ENCODE measurements at regions not wholly inside any gene's neighbourhood (a gene's known extent, or its start where the extent isn't known, plus 50 kb on each side); places are given as distances from the start of the nearest gene placed in this dataset.
"Not testable (repeated sequence)": the region's sequence is repeated elsewhere in the genome, so short reads cannot be mapped to it uniquely, and the experiment has no call there.

DNA sequence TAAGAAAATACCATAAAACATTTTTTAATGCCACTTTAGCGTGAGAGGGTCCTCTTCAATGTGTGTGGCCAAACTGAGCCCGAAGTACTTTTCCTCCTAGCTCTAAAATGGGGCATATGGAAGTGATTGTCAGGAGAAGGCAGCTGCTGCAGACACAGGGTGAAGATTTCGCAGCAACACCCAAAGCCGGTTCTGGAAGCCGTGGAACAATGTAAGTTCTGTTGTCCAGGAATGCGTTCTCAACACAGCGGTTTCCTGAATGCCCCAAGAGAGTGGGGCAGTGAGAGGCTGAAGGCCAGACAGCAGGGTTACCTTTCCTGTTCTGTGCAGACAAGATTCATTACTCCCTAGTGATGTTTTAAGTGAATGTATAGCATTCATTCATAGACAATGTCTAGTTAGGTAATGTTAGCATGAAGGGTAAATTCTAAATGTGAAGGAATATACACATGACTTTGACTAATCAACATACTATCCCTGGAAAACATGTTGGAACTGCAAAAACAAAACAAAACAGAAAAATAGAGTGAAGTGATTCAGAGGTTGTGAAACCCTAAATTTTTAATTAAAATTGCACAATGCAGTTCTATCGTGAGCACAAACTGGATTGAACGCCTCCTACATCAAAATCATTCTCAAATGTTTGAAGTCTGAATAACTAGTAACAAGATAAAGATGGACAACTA lies 197.0 kb upstream of the SEMA6A start:
- DNase-seq (ENCODE audit: low read depth in 2 of 3, low spot score in 1 of 3), result no peak

DNA sequence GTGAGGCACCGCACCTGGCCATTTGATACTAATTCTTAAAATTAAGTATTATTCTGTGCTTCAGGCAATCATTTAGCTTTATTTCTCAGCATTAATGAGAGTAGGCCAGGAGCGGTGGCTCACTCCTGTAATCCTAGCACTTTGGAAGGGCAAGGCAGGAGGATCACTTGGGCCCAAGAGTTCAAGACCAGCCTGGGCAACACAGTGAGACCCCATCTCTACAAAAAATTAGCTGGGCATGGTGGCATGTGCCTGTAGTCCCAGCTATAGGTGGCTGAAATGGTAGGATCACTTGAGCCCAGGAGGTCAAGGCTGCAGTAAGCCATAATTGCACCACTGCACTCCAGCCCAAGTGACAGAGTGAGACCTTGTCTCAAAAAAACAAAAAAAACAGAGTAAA lies 195.3 kb upstream of the SEMA6A start:
- DNase-seq (ENCODE audit: low read depth in 2 of 3, low spot score in 1 of 3), result not testable (repeated sequence)

DNA sequence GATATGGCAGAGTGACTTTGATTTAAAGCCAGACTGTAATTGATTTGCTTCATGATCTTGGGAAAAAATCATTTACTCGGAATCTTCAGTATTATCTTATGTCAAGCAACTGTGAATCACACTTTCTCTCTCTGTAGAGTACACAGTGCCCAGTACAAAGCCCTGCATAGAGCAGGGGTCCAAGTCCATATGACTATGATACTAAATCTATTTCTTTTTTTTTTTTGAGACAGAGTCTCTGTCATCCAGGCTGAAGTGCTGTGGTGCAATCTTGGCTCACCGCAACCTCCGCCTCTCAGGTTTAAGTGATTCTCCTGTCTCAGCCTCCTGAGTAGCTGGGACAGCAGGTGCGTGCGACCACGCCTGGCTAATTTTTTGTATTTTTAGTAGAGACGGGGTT lies 194.8 kb upstream of the SEMA6A start:
- no peak for DNase-seq (ENCODE audit: low read depth in 2 of 3, low spot score in 1 of 3)

DNA sequence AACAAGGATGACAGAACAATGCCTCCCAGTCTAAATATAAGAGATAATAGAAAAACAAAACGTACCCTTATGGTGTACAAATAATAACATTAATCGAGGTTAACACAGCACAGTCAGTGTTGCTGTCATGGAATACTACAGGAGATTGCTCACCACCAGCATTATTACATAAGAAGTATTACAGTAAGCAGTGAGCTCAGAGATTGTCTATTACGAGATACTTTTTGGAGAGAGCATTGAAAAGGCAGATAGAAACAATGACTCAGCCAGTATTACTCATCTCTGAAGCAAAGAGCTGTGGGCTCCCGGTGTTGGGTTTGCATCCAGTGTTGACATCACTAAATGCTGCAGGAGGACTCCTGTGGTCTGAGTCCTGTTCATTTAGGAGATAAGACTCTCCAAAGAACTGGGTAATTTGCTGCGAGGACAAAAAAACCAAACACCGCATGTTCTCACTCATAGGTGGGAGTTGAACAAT lies 191.9 kb upstream of the SEMA6A start:
- DNase-seq (ENCODE audit: low read depth in 2 of 3, low spot score in 1 of 3), result no peak

DNA sequence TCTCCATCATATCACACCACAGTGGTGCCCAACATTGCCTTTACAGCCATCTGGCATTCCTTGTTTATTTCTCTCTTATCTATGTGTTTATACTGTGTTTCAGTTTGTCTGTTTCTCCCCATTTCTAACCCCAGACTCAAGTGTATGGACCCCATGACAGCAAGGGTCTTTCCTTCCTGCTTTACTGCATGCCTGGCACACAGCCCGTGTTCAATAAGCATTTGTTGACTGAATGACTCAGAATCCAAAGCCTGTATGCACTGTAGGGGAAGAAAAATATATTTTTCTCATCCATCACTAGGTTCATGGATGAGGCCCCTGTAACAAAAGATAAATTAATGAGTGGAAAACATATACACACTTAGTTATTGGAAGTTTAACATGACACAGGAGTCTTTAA lies 190.8 kb upstream of the SEMA6A start:
- no peak for DNase-seq (ENCODE audit: low read depth in 2 of 3, low spot score in 1 of 3)

DNA sequence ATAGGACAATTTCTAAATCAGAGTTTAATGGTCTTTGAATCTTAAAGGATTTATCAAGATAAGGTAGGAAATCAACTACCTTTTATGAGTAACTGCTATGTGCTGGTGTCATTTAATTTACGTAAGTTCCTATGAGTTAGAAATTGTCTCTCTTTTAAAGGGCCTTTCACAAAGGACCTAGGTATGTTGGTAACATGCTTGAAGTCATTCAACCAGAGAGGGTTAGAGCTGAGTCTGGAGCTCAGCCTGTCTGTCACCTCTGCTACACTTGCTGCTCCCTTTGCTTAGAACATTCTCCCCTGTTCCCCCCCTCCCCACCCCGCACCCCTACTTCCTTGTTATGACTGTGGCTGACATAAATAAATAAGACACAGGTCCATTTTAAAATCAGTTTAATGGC lies 190.3 kb upstream of the SEMA6A start:
- DNase-seq (ENCODE audit: low read depth in 2 of 3, low spot score in 1 of 3), result no peak

DNA sequence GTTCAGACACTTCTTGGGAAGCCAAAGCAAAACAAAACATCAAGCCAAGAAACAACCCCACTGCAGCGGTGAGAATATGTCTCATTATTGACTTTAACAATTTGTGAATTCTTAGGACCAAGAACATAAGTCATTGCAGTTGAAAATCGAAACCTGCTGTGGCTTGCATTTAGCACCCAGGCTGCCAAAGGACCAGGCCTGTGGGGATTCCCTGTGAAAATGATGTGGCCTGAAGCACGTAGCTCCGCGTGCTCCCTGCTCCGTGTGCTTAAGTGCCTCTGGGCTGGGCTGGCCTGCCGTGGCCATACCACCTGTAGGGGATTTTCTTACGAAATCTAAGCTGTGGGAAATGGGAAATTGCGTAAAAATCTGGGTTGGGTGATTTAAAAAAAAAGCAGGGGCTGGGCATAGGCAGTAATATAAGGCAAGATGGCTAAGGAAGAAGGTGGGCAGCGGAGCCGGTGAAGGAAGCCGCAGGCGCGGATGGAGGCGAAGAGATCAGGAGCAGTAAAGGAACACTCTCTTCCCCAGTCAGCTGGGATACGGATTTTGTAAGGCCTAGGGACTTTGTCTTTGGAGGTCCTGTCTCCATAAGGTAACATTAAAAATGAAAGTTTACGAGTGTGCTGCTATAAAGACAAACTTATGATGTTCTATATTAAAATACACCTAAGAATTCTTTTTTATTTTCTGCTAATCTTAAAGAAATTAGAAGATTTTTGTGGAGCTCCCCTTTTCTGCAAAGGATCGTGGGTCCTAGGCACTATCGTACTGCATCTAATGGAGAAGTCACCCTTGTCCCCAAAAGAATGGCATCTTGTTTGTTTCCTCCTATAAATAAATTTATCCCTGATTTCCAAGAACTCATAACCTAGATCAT lies 189.6 kb upstream of the SEMA6A start:
- DNase-seq (ENCODE audit: low read depth in 2 of 3, low spot score in 1 of 3), result no peak

DNA sequence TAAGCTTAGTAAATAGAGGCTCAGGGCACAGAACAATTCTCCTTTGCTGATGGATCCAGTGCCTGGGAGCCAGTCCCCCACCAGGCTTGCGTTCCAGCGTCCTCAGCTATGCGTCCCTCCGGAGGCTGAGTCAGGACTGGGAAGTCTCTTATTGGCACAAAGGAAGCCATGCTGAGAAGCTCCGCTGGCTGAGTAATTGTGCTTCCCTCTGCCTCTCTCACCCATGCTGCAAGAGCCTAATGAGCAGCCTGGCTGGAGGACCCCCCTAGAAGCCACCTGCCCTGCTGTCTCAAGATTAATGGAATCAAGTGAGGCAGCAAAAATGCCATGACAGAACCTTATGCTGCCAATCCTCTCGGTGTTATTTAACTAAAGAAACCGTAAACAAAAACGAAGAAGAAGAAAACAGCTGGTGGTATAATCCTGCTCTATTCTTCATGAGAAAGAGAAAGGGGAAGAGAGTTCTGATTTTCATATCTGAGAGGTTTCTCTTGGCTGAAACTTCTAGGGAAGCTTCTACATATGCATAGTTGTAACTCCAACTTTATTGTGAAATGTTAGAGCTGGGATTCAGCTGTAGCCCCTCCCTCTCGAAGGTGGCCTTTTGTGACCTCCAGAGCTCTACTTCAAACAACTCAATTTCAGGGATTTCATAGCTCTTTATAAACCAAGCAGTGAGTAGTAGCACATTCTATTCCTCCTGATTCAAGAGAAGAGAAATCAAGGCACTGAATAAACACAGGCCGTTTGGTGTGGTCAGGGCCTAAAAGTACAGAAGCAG lies 185.4 kb upstream of the SEMA6A start:
- no peak for DNase-seq (ENCODE audit: low read depth in 2 of 3, low spot score in 1 of 3)

DNA sequence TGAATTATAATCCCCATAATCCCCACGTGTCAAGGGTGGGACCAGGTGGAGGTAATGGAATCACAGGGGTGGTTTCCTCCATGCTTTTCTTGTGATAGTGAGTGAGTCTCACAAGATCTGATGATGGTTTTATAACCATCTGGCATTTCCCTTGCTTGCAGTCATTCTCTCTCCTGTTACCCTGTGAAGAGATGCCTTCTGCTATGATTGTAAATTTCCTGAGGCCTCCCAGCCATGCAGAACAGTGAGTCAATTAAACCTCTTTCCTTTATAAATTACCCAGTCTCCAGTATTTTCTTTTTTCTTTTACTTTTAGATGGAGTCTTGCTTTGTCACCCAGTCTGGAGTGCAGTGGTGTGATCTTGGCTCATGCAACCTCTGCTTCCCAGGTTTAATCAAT lies 182.7 kb upstream of the SEMA6A start:
- DNase-seq (ENCODE audit: low read depth in 2 of 3, low spot score in 1 of 3), result no peak

DNA sequence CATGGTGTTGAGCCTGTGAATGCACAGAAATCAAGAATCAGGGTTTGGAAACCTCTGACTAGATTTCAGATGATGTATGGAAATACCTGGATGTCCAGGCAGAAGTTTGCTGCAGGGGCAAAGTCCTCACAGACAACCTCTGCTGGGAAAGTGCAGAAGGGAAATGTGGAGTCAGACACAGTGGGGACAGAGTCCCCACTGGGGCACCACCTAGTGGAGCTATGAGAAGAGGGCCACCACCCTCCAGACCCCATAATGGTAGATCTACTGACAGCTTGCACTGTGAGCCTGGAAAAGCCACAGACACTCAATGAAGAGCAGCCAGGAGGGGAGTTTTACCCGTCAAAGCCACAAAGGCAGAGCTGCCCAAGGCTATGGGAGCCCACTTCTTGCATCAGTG lies 181.9 kb upstream of the SEMA6A start:
- DNase-seq (ENCODE audit: low read depth in 2 of 3, low spot score in 1 of 3), result no peak

DNA sequence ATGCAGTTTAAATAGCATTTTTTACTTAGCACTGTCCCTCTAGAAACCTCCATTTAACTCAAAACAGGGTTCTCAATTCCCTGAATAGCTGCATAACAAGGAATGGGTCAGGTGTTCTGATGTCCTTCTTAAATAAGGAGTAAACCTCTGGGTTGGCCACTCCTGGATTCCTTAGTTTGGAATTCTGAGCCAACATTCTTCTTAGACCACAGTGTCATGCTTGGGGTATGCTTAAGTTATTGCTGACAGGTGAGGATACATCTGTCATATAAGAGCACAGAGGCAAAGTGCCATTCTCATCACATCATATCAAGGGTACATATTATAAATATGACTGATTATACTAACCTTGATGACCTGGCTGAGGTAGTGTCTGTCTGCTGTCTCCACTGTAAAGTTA lies 179.9 kb upstream of the SEMA6A start:
- DNase-seq (ENCODE audit: low read depth in 2 of 3, low spot score in 1 of 3), result no peak

DNA sequence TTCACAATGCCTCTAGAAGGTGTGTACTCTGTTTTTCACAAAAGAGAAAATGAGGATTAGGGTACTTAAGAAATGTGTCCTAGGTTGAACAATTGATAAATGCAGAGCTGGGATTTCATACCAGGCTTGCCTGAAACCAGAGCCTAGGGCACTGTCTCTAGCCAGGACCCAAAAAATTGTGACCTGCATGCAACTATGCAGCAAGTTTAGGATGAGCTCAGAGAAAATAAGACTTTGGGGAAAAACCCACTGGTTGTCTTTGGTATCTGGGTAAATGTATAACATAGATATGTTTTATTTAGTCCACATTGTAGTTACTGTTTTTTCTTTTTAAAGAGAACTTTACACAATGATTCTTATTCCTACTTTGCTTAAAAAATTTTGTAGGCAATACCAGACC lies 177.1 kb upstream of the SEMA6A start:
- DNase-seq (ENCODE audit: low read depth in 2 of 3, low spot score in 1 of 3), result no peak

DNA sequence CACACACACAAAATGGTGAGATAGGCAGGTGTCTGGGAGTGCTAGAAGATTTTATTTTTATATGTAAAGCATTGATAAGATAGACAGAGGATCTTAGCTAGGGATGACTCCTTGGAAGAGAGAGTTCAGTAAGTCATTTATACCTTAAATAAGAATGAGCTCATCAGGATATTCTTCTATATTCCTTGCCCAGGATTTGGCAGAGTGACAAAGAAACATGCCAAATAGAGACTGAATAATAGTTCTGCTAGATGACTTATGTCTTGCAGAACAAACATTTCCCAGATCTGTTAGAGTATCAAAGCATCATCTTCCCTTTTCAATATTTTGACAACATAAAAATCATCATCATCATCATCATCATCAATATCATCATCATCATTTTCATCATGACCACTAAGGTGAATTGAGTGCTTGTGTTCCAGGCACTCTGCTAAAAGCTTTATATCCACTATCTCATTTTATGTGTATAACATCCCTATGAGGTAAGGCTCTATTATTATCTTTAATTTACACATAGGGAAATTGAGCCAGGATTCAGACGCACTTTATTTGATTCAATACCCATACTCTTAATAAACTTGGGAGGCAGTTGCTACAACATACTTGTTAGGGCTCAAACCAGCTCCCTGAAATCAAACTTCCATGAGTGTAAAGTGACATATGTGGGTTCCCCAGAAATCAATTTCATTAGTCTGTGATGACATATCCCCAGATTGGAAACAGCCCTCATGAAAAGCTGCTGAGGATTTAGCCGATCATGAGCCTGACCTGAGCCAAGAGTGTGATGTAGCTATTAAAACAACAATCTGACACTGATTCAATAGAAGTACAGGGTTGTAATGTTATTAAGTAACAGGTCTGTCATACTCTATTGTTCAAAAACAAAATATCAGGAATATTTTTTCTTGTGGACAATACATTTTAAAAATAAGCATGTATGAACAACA lies 176.3 kb upstream of the SEMA6A start:
- no peak for DNase-seq (ENCODE audit: low read depth in 2 of 3, low spot score in 1 of 3)

DNA sequence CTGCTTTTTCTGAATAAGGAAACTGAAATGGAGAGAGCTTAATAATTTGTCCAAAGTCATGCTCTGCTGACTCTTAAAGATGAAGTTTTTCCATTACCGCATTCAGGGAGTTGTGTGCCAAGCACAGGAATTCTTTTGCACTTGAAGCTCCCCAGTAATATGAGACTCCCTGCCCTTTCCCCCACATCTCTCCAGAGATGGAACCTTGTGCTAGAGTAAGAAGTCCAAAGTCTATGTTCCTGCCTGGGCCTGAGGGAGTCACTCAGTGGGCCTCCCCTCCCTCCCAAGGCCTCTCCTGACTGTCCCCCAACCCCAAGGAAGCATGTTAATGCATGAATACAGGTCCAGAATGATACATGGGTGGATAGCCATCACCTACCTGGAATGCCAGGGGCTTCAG lies 173.3 kb upstream of the SEMA6A start:
- DNase-seq (ENCODE audit: low read depth in 2 of 3, low spot score in 1 of 3), result no peak

DNA sequence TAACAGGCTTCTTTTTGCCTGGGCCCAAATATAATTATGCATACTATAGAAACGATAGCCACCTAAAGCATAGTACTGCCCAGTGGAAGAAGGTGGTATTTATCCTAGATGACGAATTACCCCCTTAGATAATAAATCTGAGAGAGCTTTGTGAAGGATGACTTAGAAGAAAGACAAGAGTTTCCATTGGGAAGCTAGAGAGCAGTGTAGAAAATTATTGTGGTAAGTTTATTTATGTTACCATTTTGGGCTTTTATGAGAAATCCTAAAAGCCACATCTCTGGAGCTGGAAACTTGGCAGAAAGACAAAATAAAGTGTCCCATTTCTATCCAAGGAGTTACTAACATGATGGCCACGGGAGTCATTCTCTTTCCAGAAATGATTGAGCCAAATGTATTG lies 172.0 kb upstream of the SEMA6A start:
- DNase-seq (ENCODE audit: low read depth in 2 of 3, low spot score in 1 of 3), result no peak

DNA sequence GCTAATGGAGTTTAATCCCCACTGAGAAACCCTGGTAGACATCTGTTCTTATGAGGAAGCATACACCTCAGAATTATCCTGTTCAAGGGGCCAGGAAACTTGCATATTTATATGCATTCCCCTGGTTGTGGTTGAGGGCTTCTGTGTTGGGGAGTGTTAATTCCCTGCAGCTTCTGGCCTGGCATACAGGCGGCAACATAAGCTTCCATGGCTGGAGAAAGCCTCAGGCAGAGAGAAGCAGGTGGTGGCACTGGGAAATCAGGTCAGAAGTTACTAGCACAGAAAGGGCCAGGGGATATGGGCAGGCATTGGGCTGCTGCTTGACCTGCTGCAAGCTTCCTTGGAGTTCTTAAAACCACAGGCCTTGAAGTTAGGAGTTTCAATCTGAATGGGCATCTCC lies 166.1 kb upstream of the SEMA6A start:
- no peak for DNase-seq (ENCODE audit: low read depth in 2 of 3, low spot score in 1 of 3)

DNA sequence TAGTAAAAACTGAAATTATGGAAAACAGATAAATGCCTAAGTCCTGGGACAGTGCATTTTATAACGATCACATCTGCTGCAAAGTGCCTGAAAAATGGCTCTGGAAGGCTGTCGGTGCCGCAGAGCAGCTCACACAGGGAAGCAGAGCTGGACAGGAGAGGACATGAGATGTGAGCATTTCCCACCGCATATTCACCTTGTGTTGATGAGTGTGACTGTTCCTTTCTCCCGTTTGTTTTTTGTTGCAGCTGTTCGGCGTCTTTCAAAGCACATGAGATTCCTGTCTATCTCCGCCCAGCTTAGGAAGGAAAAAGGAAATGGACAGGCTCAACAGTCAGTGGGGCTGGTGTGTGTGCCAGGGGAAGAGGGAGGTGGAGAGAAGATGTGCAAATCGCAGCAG lies 164.9 kb upstream of the SEMA6A start:
- DNase-seq (ENCODE audit: low read depth in 2 of 3, low spot score in 1 of 3), result no peak

DNA sequence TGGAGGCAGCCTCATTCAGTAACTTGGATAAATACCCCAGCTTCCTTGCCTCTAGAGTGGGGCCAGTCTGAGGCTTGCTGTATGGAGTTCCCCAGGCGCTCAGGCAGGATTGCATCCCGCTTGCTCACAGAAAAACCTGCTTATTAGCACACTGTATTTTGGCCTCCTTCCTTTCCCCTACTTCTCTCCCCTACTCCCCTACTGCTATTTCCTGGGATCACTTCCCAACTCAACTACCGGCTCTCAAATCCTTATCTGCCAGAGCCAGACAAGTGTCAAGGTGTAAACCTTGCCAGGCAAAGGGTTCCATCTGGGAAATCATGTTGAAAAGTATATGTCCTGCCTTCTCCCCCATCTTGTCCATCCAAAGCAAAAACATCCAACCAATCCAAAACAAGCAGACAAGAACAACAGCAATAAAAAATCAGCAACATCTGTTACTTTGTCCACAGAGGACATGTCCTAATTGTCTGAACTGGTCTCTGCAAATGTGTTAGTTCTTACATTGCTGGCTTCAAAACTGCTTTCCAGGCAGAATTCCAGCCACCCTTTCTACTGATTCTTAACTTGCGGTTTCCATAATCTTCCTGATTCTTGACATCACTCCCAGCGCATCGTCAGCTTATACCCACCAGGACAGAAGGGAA lies 164.1 kb upstream of the SEMA6A start:
- no peak for DNase-seq (ENCODE audit: low read depth in 2 of 3, low spot score in 1 of 3)

DNA sequence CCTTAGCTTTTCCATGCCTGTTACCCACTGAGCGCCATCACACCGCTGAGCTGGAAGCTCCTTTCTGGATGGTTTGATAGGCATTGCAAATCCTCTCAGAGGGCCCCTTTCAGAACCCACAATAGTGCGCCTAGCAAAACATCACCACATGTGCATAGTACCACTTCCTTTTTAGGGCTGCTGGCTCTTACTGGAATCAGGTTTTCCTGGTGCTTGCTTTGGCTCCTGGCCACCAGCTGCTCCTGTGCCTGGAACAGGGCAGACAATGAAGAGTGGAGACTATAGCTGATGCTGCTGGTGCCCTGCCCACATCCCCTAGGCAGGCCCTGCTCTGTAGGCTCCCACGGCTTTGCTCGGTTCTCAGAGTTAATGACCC lies 163.6 kb upstream of the SEMA6A start:
- DNase-seq (ENCODE audit: low read depth in 2 of 3, low spot score in 1 of 3), result no peak

DNA sequence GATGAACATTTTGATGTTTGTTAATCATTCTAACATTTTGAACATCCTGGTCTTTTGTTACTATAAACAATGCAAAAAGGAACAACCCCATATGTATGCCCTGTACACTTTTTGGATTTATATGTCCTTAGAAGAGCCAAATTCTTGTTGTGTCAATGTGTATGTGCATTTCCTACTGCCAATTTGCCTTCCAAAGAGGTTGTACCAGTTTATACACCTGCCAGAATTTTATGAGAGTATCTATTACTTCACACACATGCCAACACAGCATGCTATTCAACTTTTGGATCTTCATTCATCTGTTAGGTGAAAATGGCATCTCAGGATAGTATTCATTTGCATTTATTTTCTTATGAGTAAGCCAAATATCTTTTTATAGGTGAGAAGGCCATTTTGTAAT lies 162.0 kb upstream of the SEMA6A start:
- no peak for DNase-seq (ENCODE audit: low read depth in 2 of 3, low spot score in 1 of 3)

Measured in stimulated activated CD4-positive, alpha-beta T cell treated with anti-CD3 and anti-CD28 coated beads, Interleukin-12 subunit alpha, Interleukin-12 subunit beta, amount 100 ng/mL, for 48 hours (primary cell).